Subcutaneous abdominal adipose tissue (tissue), 5 donors: ENCODE measurements at regions not wholly inside any gene's neighbourhood (a gene's known extent, or its start where the extent isn't known, plus 50 kb on each side); places are given as distances from the start of the nearest gene placed in this dataset.

ENCODE experiments used
- H3K27ac ChIP-seq: one replicate; pipeline ENCODE4 v1.7.0; 2013; ENCODE audit warnings: low read depth, mild to moderate bottlenecking, inconsistent platforms, low read length, moderate library complexity
- H3K27me3 ChIP-seq, 5 donors: one replicate each; pipeline ENCODE4 v1.7.0; 2013; ENCODE audit warnings: low read length in 5 of 5, inconsistent platforms in 1 of 5; ENCODE audit not compliant: control insufficient read depth in 5 of 5, insufficient read depth in 4 of 5
- H3K36me3 ChIP-seq, 5 donors: one replicate each; pipeline ENCODE4 v1.7.0; 2013; ENCODE audit warnings: low read length in 5 of 5; ENCODE audit not compliant: control insufficient read depth in 5 of 5, insufficient read depth in 5 of 5
- H3K4me1 ChIP-seq, 5 donors: one replicate each; pipeline ENCODE4 v1.7.0; 2013; ENCODE audit warnings: low read length in 5 of 5, mild to moderate bottlenecking in 3 of 5, moderate library complexity in 1 of 5; ENCODE audit not compliant: control insufficient read depth in 5 of 5, insufficient read depth in 5 of 5
- H3K4me3 ChIP-seq, 5 donors: one replicate each; pipeline ENCODE4 v1.7.0; 2013; ENCODE audit warnings: low read length in 5 of 5, low read depth in 1 of 5
- H3K9ac ChIP-seq, 5 donors: one replicate each; pipeline ENCODE4 v1.7.0; 2013; ENCODE audit warnings: low read length in 5 of 5, mild to moderate bottlenecking in 4 of 5, moderate library complexity in 3 of 5
- H3K9me3 ChIP-seq, 5 donors: one replicate each; pipeline ENCODE4 v1.7.0; 2013; ENCODE audit warnings: low read length in 5 of 5; ENCODE audit not compliant: control insufficient read depth in 5 of 5
- donor health status: healthy.
- donor health status: healthy.
- donor health status: healthy.
- donor health status: healthy.
- donor health status: healthy.

DNA sequence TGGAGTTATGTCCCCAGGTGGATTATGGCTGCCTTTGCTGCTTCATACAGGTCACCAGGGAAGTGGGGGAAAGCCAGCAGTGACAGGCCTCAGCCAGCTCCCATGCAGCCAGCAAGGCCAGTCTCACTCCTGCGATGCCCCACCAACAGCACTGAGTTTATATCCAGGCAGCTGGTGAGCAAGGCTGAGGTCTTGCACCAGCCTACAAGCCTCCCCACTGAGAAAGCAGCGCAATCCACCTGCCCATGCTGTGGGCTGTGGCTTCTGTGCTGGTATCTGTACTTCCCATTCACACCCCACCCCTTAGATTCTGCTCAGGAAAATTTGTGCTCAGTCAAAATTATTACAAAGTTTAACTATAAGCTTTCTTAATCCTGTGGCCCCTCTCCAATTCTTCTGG lies 153.5 kb downstream of the HHIP start:
- H3K4me3 ChIP-seq: no peak overlapping the region
- no peaks in the 10 kb centered on the region for H3K36me3 ChIP-seq
- H3K9me3 ChIP-seq: peaks cover 0 to 5% (median 4%) of the 10 kb centered on the region in 5 donors
- H3K27ac ChIP-seq: no peak overlapping the region
- no peaks in the 10 kb centered on the region for H3K27me3 ChIP-seq
- no peaks in the 10 kb centered on the region for H3K4me1 ChIP-seq
- H3K9ac ChIP-seq: no peak overlapping the region

DNA sequence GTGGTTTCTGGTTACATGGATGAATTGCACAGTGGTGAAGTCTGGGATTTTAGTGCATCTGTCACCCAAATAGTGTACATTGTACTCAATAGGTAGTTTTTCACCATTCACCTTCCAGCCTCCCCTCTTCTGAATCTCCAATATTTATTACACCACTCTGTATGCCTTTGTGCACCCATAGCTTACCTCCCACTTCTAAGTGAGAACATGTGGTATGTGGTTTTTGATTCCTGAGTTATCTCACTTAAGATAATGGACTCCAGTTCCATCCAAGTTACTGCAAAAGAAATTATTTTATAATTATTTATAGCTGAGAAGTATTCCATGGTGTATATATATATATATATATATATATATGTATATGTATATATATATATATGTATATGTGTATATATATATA lies 155.8 kb downstream of the HHIP start:
- no peak overlapping the region for H3K9ac ChIP-seq
- H3K4me1 ChIP-seq: no peaks in the 10 kb centered on the region
- H3K36me3 ChIP-seq: no peaks in the 10 kb centered on the region
- no peaks in the 10 kb centered on the region for H3K27me3 ChIP-seq
- H3K27ac ChIP-seq: no peak overlapping the region
- peaks cover 0 to 15% (median 10%) of the 10 kb centered on the region in 5 donors for H3K9me3 ChIP-seq
- H3K4me3 ChIP-seq: no peak overlapping the region

DNA sequence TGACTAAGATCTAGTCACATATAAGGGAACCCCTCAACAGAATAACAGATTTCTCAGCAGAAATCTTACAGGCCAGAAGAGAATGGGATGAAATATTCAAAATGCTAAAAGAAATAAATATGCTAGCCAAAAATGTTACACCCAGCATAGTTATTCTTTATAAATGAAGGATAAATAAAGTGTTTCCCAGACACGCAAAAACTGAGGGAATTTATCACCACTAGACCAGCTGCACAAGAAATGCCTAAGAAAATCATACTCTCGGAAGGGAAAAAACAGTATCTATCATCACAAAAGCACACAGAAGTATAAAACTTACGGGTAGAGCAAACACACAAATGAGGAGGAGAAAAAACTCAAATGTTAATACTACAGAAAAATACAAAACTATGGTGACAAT lies 162.1 kb downstream of the HHIP start:
- Histone ChIP-seq H3K4me1 (no peaks in the 10 kb centered on the region), H3K4me3 (no peak overlapping the region), H3K9me3 (peaks cover 5 to 34% (median 25%) of the 10 kb centered on the region in 5 donors), H3K27me3 (no peaks in the 10 kb centered on the region), H3K9ac (no peak overlapping the region), H3K27ac (no peak overlapping the region), H3K36me3 (no peaks in the 10 kb centered on the region)

GRCh38 chr4:144809056-144809640 lies 163.2 kb downstream of the HHIP start:
- H3K4me3 ChIP-seq: no peak overlapping the region
- H3K9me3 ChIP-seq: peaks cover 5 to 34% (median 25%) of the 10 kb centered on the region in 5 donors
- no peaks in the 10 kb centered on the region for H3K27me3 ChIP-seq

DNA sequence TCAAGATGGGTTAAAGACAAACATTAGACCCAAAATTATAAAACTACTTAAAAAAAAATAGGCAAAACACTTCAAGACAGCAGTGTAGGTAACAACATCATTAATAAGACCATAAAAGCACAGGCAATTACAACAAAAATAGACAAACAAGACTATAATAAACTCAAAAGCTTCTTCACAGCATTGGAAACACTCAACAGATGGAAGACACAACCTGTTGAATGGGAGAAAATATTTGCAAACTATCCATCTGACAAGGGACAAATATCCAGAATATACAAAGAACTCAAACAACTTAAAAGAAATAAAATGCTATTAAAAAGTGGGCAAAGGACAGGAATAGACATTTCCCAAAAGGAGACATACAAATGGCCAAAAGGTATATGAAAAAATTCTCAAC lies 170.7 kb downstream of the HHIP start:
- Histone ChIP-seq H3K9me3 (peaks cover 0 to 3% (median 0%) of the 10 kb centered on the region in 5 donors), H3K36me3 (no peaks in the 10 kb centered on the region), H3K4me1 (no peaks in the 10 kb centered on the region), H3K9ac (no peak overlapping the region), H3K4me3 (no peak overlapping the region), H3K27ac (no peak overlapping the region), H3K27me3 (no peaks in the 10 kb centered on the region)

More at GRCh38 chr4:144809056-144809640, 163.2 kb downstream of the HHIP start:
- Histone ChIP-seq H3K36me3 (no peaks in the 10 kb centered on the region), H3K4me1 (no peaks in the 10 kb centered on the region), H3K9ac (no peak overlapping the region), H3K27ac (no peak overlapping the region)

DNA sequence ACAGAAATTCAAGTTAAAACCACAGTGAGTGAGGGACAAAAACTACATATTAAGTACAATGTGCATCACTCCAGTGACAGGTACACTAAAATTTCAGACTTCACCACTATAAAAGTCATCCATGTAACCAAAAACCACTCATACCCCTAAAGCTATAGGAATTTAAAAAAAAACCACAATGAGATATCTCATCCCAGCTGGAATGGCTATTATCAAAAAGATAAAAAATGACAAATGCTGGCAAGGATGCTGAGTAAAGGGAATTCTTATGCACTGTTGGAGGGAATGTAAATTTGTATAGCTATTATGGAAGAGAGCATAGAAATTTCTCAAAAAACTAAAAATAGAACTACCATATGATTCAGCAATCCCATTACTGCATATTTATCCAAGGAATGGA lies 171.1 kb downstream of the HHIP start:
- Histone ChIP-seq H3K4me1 (no peaks in the 10 kb centered on the region), H3K27me3 (no peaks in the 10 kb centered on the region), H3K36me3 (no peaks in the 10 kb centered on the region), H3K9ac (no peak overlapping the region), H3K27ac (no peak overlapping the region), H3K9me3 (peaks cover 0 to 3% (median 0%) of the 10 kb centered on the region in 5 donors), H3K4me3 (no peak overlapping the region)

DNA sequence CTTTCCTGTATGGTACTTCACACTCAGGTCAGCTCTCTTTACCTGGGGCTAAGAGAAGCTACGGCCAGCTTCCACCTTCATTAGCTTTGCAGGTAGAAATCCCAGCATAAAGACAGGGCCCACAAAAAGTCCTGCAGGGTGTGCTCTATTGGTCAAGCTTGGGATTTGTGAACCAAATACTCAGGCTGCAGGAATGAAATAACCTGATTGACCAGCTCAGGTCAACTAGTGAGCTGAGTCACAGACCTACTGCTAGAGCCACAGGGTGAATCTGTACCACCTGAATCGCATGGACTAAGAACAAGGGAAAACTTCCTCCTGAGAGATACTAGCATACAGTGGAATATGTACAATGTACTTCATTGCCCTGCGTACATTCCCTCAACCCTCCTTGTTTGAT lies 172.2 kb downstream of the HHIP start:
- Histone ChIP-seq H3K4me1 (no peaks in the 10 kb centered on the region), H3K9me3 (no peaks in the 10 kb centered on the region), H3K27me3 (no peaks in the 10 kb centered on the region), H3K27ac (no peak overlapping the region), H3K9ac (no peak overlapping the region), H3K4me3 (no peak overlapping the region), H3K36me3 (no peaks in the 10 kb centered on the region)

GRCh38 chr4:144819591-144819990 lies 173.6 kb downstream of the HHIP start:
- H3K4me1 ChIP-seq: no peaks in the 10 kb centered on the region
- H3K4me3 ChIP-seq: no peak overlapping the region
- H3K9ac ChIP-seq: no peak overlapping the region
- no peak overlapping the region for H3K27ac ChIP-seq
- no peaks in the 10 kb centered on the region for H3K9me3 ChIP-seq
- no peaks in the 10 kb centered on the region for H3K36me3 ChIP-seq
- H3K27me3 ChIP-seq: no peaks in the 10 kb centered on the region

DNA sequence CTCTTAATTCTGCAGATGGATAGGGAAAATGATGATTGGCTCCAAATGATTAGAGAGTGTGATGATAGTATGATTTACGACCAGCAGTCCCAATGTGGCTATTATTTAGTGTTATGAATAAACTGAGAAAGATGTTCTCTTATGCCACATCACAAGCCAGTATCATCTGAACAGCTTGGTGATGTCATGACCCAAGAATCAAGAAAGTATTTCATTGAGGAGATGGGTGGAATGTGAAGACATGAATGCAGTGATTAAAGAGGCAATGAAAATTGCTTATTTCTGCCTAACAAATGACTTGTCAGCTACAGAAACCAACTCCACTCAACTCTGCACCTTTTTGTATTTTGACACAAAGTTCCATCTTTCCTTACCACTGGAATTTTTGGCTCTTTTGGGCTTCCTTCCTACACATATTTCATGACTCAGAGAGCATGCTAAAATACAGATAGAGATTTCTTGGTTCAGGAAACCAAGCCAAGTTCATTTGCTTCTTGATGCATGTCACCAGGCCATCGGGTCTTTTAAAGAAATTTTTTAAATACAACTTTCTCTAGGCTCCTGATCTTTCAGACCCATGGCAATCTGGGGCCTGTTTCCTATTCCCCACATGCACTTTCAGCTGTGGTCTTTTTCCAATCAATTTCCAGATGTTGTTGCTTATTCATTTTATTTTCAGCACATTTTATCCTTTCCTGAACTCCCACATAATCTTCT lies 174.2 kb downstream of the HHIP start:
- H3K27ac ChIP-seq: no peak overlapping the region
- no peak overlapping the region for H3K9ac ChIP-seq
- no peak overlapping the region for H3K4me3 ChIP-seq
- no peaks in the 10 kb centered on the region for H3K36me3 ChIP-seq
- H3K4me1 ChIP-seq: no peaks in the 10 kb centered on the region
- no peaks in the 10 kb centered on the region for H3K27me3 ChIP-seq
- H3K9me3 ChIP-seq: no peaks in the 10 kb centered on the region

GRCh38 chr4:144820728-144821085 lies 174.8 kb downstream of the HHIP start:
- Histone ChIP-seq H3K27ac (no peak overlapping the region), H3K36me3 (no peaks in the 10 kb centered on the region), H3K27me3 (no peaks in the 10 kb centered on the region), H3K9ac (no peak overlapping the region), H3K4me3 (no peak overlapping the region), H3K4me1 (no peaks in the 10 kb centered on the region), H3K9me3 (no peaks in the 10 kb centered on the region)
